ENCODE measurements at regions not wholly inside any gene's neighbourhood (a gene's known extent, or its start where the extent isn't known, plus 50 kb on each side); places are given as distances from the start of the nearest gene placed in this dataset.
"Not testable (repeated sequence)": the region's sequence is repeated elsewhere in the genome, so short reads cannot be mapped to it uniquely, and the experiment has no call there.

GRCh38 chr1:144066071-144066813 is 94.5 kb upstream of the FAM72C start:
- TF ChIP-seq CTCF (IDR thresholded peaks at IDR 0.05; ENCODE audit: poor library complexity, severe bottlenecking); EZH2 (IDR thresholded peaks at IDR 0.05; ENCODE audit: borderline replicate concordance, insufficient read depth, low read length, poor library complexity, severe bottlenecking); EP300 (conservative IDR thresholded peaks at IDR 0.05; ENCODE audit: poor library complexity, severe bottlenecking); POLR2AphosphoS5 (IDR thresholded peaks at IDR 0.05); REST (IDR thresholded peaks at IDR 0.05; ENCODE audit: borderline replicate concordance); MXI1 (conservative IDR thresholded peaks at IDR 0.05; ENCODE audit: poor library complexity, severe bottlenecking): not testable (repeated sequence)

All from neural cell (in vitro differentiated cells).